ENCODE measurements at regions not wholly inside any gene's neighbourhood (a gene's known extent, or its start where the extent isn't known, plus 50 kb on each side); places are given as distances from the start of the nearest gene placed in this dataset.

- H3K27ac ChIP-seq (ENCODE audit: low read depth in 1 of 2, low read length in 2 of 2), result peak overlapping the region; percentile 77 to 89
- intact Hi-C loops (cut with DNase I), result loop anchor here (5.0 to 10.0 kb wide), 2 partner anchors 93 to 145 kb away; no protein-coding TSS in a partner anchor
- H3K4me1 ChIP-seq (ENCODE audit: control insufficient read depth in 1 of 2, insufficient read depth in 2 of 2, low read length in 2 of 2), result no peaks in the 10 kb centered on the region
- DNase-seq (no peak), ATAC-seq (ENCODE audit: low FRiP score) (no peak)
- 56 to 60% methylated on average over 7 of the region's 7 CpGs for WGBS, 2 donors
- no peak overlapping the region for H3K4me3 ChIP-seq (ENCODE audit: low read length in 2 of 2)
- no peaks in the 10 kb centered on the region for H3K9me3 ChIP-seq (ENCODE audit: control insufficient read depth, low read length)
- no peaks in the 10 kb centered on the region for H3K27me3 ChIP-seq (ENCODE audit: control insufficient read depth in 1 of 2, insufficient read depth in 2 of 2, low read length in 1 of 2)
- H3K36me3 ChIP-seq (ENCODE audit: control insufficient read depth in 1 of 2, insufficient read depth in 2 of 2, low read length in 1 of 2), result no peaks in the 10 kb centered on the region
Measured at GRCh38 chr3:159761848-159762635, 226.6 kb upstream of the IL12A start.

GRCh38 chr3:159763011-159763601 lies 225.5 kb upstream of the IL12A start:
- Histone ChIP-seq H3K36me3 (ENCODE audit: control insufficient read depth in 1 of 2, insufficient read depth in 2 of 2, low read length in 1 of 2) (no peaks in the 10 kb centered on the region), H3K4me1 (ENCODE audit: control insufficient read depth in 1 of 2, insufficient read depth in 2 of 2, low read length in 2 of 2) (no peaks in the 10 kb centered on the region), H3K4me3 (ENCODE audit: low read length in 2 of 2) (peak overlapping the region; percentile 78 to 86), H3K27ac (ENCODE audit: low read depth in 1 of 2, low read length in 2 of 2) (peak overlapping the region; percentile 89 to 90), H3K9me3 (ENCODE audit: control insufficient read depth, low read length) (no peaks in the 10 kb centered on the region), H3K27me3 (ENCODE audit: control insufficient read depth in 1 of 2, insufficient read depth in 2 of 2, low read length in 1 of 2) (no peaks in the 10 kb centered on the region)
- intact Hi-C loops (cut with DNase I), result loop anchor here (5.0 to 10.0 kb wide), 2 partner anchors 92 to 146 kb away; no protein-coding TSS in a partner anchor
- 0% methylated on average over 40 of the region's 40 CpGs for WGBS, 2 donors
- ATAC-seq (ENCODE audit: low FRiP score), result peak; percentile 77
- DNase-seq, result peak; percentile 83 to 91

- peak overlapping the region; percentile 78 to 86 for H3K4me3 ChIP-seq (ENCODE audit: low read length in 2 of 2)
- H3K27me3 ChIP-seq (ENCODE audit: control insufficient read depth in 1 of 2, insufficient read depth in 2 of 2, low read length in 1 of 2), result no peaks in the 10 kb centered on the region
- ATAC-seq (ENCODE audit: low FRiP score) (peak; percentile 83), DNase-seq (peak; percentile 83 to 93)
- 0% methylated on average over 32 to 80 of the region's 80 CpGs for WGBS, 2 donors
- peaks cover 0 to 4% of the 10 kb centered on the region in 2 donors for H3K4me1 ChIP-seq (ENCODE audit: control insufficient read depth in 1 of 2, insufficient read depth in 2 of 2, low read length in 2 of 2)
- H3K27ac ChIP-seq (ENCODE audit: low read depth in 1 of 2, low read length in 2 of 2), result peak overlapping the region; percentile 97 to 98
- no peaks in the 10 kb centered on the region for H3K9me3 ChIP-seq (ENCODE audit: control insufficient read depth, low read length)
- H3K36me3 ChIP-seq (ENCODE audit: control insufficient read depth in 1 of 2, insufficient read depth in 2 of 2, low read length in 1 of 2), result no peaks in the 10 kb centered on the region
- intact Hi-C loops (cut with DNase I), result loop anchor here (2.0 to 10.0 kb wide), 4 partner anchors 33 to 147 kb away; no protein-coding TSS in a partner anchor
Measured at GRCh38 chr3:159763602-159764489, 224.8 kb upstream of the IL12A start.

GRCh38 chr3:159764490-159765029 lies 224.1 kb upstream of the IL12A start:
- no peak for DNase-seq
- peaks cover 0 to 4% of the 10 kb centered on the region in 2 donors for H3K4me1 ChIP-seq (ENCODE audit: control insufficient read depth in 1 of 2, insufficient read depth in 2 of 2, low read length in 2 of 2)
- 0 to 1% methylated on average over 49 to 51 of the region's 51 CpGs for WGBS, 2 donors
- no peaks in the 10 kb centered on the region for H3K9me3 ChIP-seq (ENCODE audit: control insufficient read depth, low read length)
- H3K27me3 ChIP-seq (ENCODE audit: control insufficient read depth in 1 of 2, insufficient read depth in 2 of 2, low read length in 1 of 2), result no peaks in the 10 kb centered on the region
- ATAC-seq (ENCODE audit: low FRiP score), result no peak
- H3K27ac ChIP-seq (ENCODE audit: low read depth in 1 of 2, low read length in 2 of 2), result peak overlapping the region; percentile 97 to 98
- peak overlapping the region; percentile 78 to 86 for H3K4me3 ChIP-seq (ENCODE audit: low read length in 2 of 2)
- intact Hi-C loops (cut with DNase I), result loop anchor here (2.0 to 10.0 kb wide), 4 partner anchors 32 to 147 kb away; no protein-coding TSS in a partner anchor
- H3K36me3 ChIP-seq (ENCODE audit: control insufficient read depth in 1 of 2, insufficient read depth in 2 of 2, low read length in 1 of 2), result no peaks in the 10 kb centered on the region

GRCh38 chr3:159765030-159765859 lies 223.4 kb upstream of the IL12A start:
- Histone ChIP-seq H3K27ac (ENCODE audit: low read depth in 1 of 2, low read length in 2 of 2) (peak overlapping the region; percentile 97 to 98), H3K36me3 (ENCODE audit: control insufficient read depth in 1 of 2, insufficient read depth in 2 of 2, low read length in 1 of 2) (no peaks in the 10 kb centered on the region), H3K4me1 (ENCODE audit: control insufficient read depth in 1 of 2, insufficient read depth in 2 of 2, low read length in 2 of 2) (peaks cover 0 to 4% of the 10 kb centered on the region in 2 donors), H3K27me3 (ENCODE audit: control insufficient read depth in 1 of 2, insufficient read depth in 2 of 2, low read length in 1 of 2) (no peaks in the 10 kb centered on the region), H3K9me3 (ENCODE audit: control insufficient read depth, low read length) (no peaks in the 10 kb centered on the region), H3K4me3 (ENCODE audit: low read length in 2 of 2) (peak overlapping the region; percentile 78 to 86)
- ATAC-seq (ENCODE audit: low FRiP score) (peak; percentile 76), DNase-seq (peak; percentile 94 to 97)
- intact Hi-C loops (cut with DNase I), result loop anchor here (2.0 to 10.0 kb wide), 3 partner anchors 32 to 90 kb away; no protein-coding TSS in a partner anchor
- 0% methylated on average over 40 to 47 of the region's 47 CpGs for WGBS, 2 donors

- H3K4me3 ChIP-seq (ENCODE audit: low read length in 2 of 2), result peak overlapping the region; percentile 37 to 50
- H3K27me3 ChIP-seq (ENCODE audit: control insufficient read depth in 1 of 2, insufficient read depth in 2 of 2, low read length in 1 of 2), result no peaks in the 10 kb centered on the region
- H3K4me1 ChIP-seq (ENCODE audit: control insufficient read depth in 1 of 2, insufficient read depth in 2 of 2, low read length in 2 of 2), result peaks cover 0 to 4% of the 10 kb centered on the region in 2 donors
- no peaks in the 10 kb centered on the region for H3K36me3 ChIP-seq (ENCODE audit: control insufficient read depth in 1 of 2, insufficient read depth in 2 of 2, low read length in 1 of 2)
- DNase-seq (no peak), ATAC-seq (ENCODE audit: low FRiP score) (peak; percentile 17)
- intact Hi-C loops (cut with DNase I), result loop anchor here (2.0 to 10.0 kb wide), 3 partner anchors 31 to 89 kb away; no protein-coding TSS in a partner anchor
- H3K27ac ChIP-seq (ENCODE audit: low read depth in 1 of 2, low read length in 2 of 2), result peak overlapping the region; percentile 74 to 89
- H3K9me3 ChIP-seq (ENCODE audit: control insufficient read depth, low read length), result no peaks in the 10 kb centered on the region
- WGBS, 2 donors, result 6 to 11% methylated on average over 5 of the region's 5 CpGs
Measured at GRCh38 chr3:159765860-159766294, 222.8 kb upstream of the IL12A start.

GRCh38 chr3:159766563-159767185 lies 222.0 kb upstream of the IL12A start:
- Histone ChIP-seq H3K4me1 (ENCODE audit: control insufficient read depth in 1 of 2, insufficient read depth in 2 of 2, low read length in 2 of 2) (peaks cover 0 to 4% of the 10 kb centered on the region in 2 donors), H3K27me3 (ENCODE audit: control insufficient read depth in 1 of 2, insufficient read depth in 2 of 2, low read length in 1 of 2) (no peaks in the 10 kb centered on the region), H3K9me3 (ENCODE audit: control insufficient read depth, low read length) (no peaks in the 10 kb centered on the region), H3K36me3 (ENCODE audit: control insufficient read depth in 1 of 2, insufficient read depth in 2 of 2, low read length in 1 of 2) (no peaks in the 10 kb centered on the region), H3K4me3 (ENCODE audit: low read length in 2 of 2) (peak overlapping the region; percentile 37 to 50), H3K27ac (ENCODE audit: low read depth in 1 of 2, low read length in 2 of 2) (peak overlapping the region in 1 of 2 donors; percentile 89)
- 41 to 60% methylated on average over 2 of the region's 2 CpGs for WGBS, 2 donors
- DNase-seq (no peak), ATAC-seq (ENCODE audit: low FRiP score) (no peak)
- intact Hi-C loops (cut with DNase I), result loop anchor here in 1 of 2 donors (10.0 kb wide), 1 partner anchor 88 kb away; no protein-coding TSS in a partner anchor
